ENCODE measurements at regions not wholly inside any gene's neighbourhood (a gene's known extent, or its start where the extent isn't known, plus 50 kb on each side); places are given as distances from the start of the nearest gene placed in this dataset.

- DNase-seq = no peak
- H3K27ac ChIP-seq = no peak overlapping the region
- H3K27me3 ChIP-seq = no peaks in the 10 kb centered on the region
- H3K4me3 ChIP-seq = no peak overlapping the region
- no peaks in the 10 kb centered on the region for H3K9me3 ChIP-seq
- intact Hi-C loops (cut with DNase I; ENCODE audit: low total_unique reads) = no loop called here
- H3K36me3 ChIP-seq = no peaks in the 10 kb centered on the region
- no peaks in the 10 kb centered on the region for H3K4me1 ChIP-seq
- no peak for TF ChIP-seq POLR2A (IDR thresholded peaks at IDR 0.05)
- no peak for TF ChIP-seq CTCF (IDR thresholded peaks at IDR 0.05)
These were observed 160.8 kb upstream of the ALG10B start for GRCh38 chr12:38155526-38156496.

DNA sequence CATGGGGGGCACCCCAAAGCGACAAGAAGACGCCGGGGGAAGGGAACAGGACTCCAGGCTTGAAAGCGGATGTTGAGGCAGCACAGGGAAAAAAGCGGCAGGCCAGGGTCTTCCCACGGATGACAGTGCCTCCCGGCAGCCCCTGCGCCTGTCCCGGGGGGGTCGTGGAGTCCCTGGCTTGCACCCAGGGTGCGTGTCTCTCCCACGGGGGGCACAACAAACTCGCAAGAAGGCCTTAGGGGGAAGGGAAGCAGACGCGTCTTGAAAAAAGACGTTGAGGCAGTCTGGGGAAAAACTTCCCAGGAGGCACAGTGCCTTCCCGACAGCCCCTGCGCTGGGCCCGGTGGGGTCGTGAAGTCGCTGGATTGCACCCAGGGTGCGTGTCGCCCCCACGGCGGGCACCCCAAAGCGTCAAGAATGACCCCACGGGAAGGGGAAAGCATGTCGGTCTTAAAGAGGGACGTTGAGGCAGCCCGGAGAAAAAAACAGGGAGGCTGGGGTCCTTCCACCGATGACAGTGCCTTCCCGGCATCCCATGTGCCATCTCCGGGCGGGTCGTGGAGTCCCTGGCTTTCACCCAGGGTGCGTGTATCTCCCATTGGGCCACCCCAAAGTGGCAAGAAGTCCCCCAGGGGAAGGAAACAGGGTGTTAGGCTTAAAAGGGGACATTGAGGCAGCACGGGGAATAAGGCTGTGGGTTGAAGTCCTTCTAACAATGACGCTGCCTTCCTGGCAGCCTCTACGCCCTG, 159.9 kb upstream of the ALG10B start:
- H3K4me3 ChIP-seq = no peak overlapping the region
- no peaks in the 10 kb centered on the region for H3K36me3 ChIP-seq
- DNase-seq = no peak
- intact Hi-C loops (cut with DNase I; ENCODE audit: low total_unique reads) = no loop called here
- no peak overlapping the region for H3K27ac ChIP-seq
- no peaks in the 10 kb centered on the region for H3K27me3 ChIP-seq
- TF ChIP-seq CTCF (IDR thresholded peaks at IDR 0.05) (no peak), POLR2A (IDR thresholded peaks at IDR 0.05) (no peak)
- H3K9me3 ChIP-seq = no peaks in the 10 kb centered on the region
- H3K4me1 ChIP-seq = no peaks in the 10 kb centered on the region

DNA sequence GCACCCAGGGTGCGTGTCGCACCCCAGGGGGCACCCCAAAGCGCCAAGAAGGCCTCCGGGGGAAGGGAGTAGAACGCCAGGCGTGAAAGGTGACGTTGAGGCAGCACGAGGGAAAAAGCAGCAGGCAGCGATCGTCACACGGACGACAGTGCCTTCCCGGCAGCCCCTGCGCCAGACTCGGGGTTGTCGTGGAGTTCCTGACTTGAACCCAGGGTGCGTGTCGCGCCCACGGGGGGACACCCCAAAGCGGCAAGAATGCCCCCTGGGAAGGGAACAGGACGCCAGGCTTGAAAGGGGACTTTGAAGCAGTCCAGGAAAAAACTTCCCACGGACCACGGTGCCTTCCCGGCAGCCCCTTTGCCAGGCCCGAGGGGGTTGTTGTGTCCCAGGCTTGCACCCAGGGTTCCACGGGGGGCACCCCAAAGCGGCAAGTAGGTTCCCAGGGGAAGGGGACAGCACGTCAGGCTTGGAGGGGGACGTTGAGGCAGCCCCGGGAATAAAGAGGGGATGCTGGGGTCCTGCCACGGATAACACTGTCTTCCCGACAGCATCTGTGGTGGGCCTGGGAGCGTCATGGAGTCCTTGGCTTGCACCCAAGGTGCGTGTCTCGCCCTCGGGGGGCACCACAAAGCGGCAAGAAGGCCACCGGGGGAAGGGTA, 159.2 kb upstream of the ALG10B start:
- Histone ChIP-seq H3K4me3 (no peak overlapping the region), H3K27me3 (no peaks in the 10 kb centered on the region), H3K4me1 (no peaks in the 10 kb centered on the region), H3K9me3 (no peaks in the 10 kb centered on the region), H3K36me3 (no peaks in the 10 kb centered on the region), H3K27ac (no peak overlapping the region)
- intact Hi-C loops (cut with DNase I; ENCODE audit: low total_unique reads) = no loop called here
- DNase-seq = no peak
- TF ChIP-seq CTCF (IDR thresholded peaks at IDR 0.05) (no peak), POLR2A (IDR thresholded peaks at IDR 0.05) (no peak)

DNA sequence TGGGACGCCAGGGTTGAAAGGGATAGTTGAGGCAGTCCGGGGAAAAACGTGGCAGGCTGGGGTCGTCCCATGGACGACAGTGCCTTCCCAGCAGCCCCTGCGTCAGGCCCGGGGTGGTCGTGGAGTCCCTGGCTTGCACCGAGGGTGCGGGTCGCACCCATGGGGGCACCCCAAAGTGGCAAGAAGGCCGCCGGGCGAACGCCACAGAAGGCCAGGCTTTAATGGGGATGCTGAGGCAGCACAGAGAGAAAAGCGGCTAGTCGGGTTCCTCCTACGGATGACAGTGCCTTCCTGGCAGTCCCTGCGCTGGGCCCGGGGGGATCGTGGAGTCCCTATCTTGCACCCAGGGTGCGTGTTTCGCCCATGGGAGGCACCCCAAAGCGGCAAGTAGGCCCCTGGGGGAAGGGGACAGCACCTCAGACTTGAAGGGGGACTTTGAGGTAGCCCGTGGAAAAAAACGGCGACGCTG, 158.6 kb upstream of the ALG10B start:
- H3K4me3 ChIP-seq = no peak overlapping the region
- TF ChIP-seq POLR2A (IDR thresholded peaks at IDR 0.05) = no peak
- H3K36me3 ChIP-seq = no peaks in the 10 kb centered on the region
- H3K9me3 ChIP-seq = no peaks in the 10 kb centered on the region
- no peaks in the 10 kb centered on the region for H3K4me1 ChIP-seq
- DNase-seq = no peak
- H3K27ac ChIP-seq = no peak overlapping the region
- intact Hi-C loops (cut with DNase I; ENCODE audit: low total_unique reads) = no loop called here
- no peaks in the 10 kb centered on the region for H3K27me3 ChIP-seq

DNA sequence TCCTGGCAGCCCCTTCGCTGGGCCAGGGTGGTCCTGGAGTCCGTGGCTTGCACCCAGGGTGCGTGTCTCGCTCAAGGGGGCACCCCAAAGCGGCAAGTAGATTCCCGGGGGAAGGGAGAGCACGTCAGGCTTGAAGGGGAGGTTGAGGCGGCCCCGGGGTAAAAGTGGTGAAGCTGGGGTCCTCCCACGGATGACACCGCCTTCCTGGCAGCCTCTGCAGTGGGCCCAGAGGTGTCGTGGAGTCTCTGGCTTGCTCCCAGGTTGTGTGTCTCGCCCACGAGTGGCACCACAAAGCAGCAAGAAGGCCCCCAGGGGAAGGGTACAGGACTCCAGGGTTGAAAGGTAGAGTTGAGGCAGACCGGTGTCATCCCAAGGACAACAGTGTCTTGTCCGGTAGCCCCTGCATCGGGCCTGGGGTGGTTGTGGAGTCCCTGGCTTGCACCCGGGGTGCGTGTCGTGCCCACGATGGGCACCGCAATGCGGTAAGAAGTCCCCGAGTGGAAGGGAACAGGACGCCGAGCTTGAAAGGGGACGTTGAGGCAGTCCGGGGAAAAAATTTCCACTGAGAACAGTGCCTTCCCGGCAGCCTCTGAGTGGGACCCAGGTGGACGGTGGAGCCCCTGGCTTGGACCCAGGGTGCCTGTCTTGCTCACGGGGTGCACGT, 158.0 kb upstream of the ALG10B start:
- no peak overlapping the region for H3K4me3 ChIP-seq
- no peaks in the 10 kb centered on the region for H3K27me3 ChIP-seq
- H3K9me3 ChIP-seq = no peaks in the 10 kb centered on the region
- DNase-seq = no peak
- no peaks in the 10 kb centered on the region for H3K36me3 ChIP-seq
- no peak overlapping the region for H3K27ac ChIP-seq
- TF ChIP-seq CTCF (IDR thresholded peaks at IDR 0.05) = no peak
- no peak for TF ChIP-seq POLR2A (IDR thresholded peaks at IDR 0.05)
- no peaks in the 10 kb centered on the region for H3K4me1 ChIP-seq
- intact Hi-C loops (cut with DNase I; ENCODE audit: low total_unique reads) = no loop called here

All from uterus (tissue), 3 donors.